GM12891 (cell line): ENCODE measurements at regions not wholly inside any gene's neighbourhood (a gene's known extent, or its start where the extent isn't known, plus 50 kb on each side); places are given as distances from the start of the nearest gene placed in this dataset.
"Not testable (repeated sequence)": the region's sequence is repeated elsewhere in the genome, so short reads cannot be mapped to it uniquely, and the experiment has no call there.

Experiments
- POLR2A ChIP-seq: IDR thresholded peaks from 2 replicates; pipeline ENCODE4 v1.6.1; 2011; ENCODE audit warnings: low read depth, low read length, control low read depth
- POLR2AphosphoS5 ChIP-seq: IDR thresholded peaks from 2 replicates; pipeline ENCODE4 v1.6.1; 2011; ENCODE audit warnings: low read depth, low read length, control low read depth
- SPI1 ChIP-seq: IDR thresholded peaks from 2 replicates; pipeline ENCODE4 v1.6.1; 2011; ENCODE audit warnings: low read depth, low read length, control low read depth
- TAF1 ChIP-seq: IDR thresholded peaks from 2 replicates; pipeline ENCODE4 v1.6.1; 2011; ENCODE audit warnings: low read depth, low read length, control low read depth

- not testable (repeated sequence) for TF ChIP-seq POLR2AphosphoS5, POLR2A, TAF1, SPI1
Measured at GRCh38 chr3:31115531-31115930, 221.1 kb upstream of the GADL1 start.
